HepG2 (cell line): ENCODE measurements at regions not wholly inside any gene's neighbourhood (a gene's known extent, or its start where the extent isn't known, plus 50 kb on each side); places are given as distances from the start of the nearest gene placed in this dataset.

Experiments used
- KIAA2018 ChIP-seq: sonication (generic); formaldehyde crosslinking; IDR thresholded peaks from 2 replicates; pipeline ENCODE4 v1.5.0; 2020; ENCODE audit warnings: mild to moderate bottlenecking, missing genetic modification reagents, borderline replicate concordance
- MNT ChIP-seq: fragments of 450-650 bp; IDR thresholded peaks from 2 replicates; pipeline ENCODE4 v1.6.1; 2016
- MXI1 ChIP-seq: IDR thresholded peaks from 3 replicates; pipeline ENCODE4 v1.6.1; 2012; ENCODE audit warnings: low read depth, low read length, inconsistent platforms, borderline replicate concordance
- NR3C1 ChIP-seq: sonication (generic); formaldehyde crosslinking; IDR thresholded peaks from 2 replicates; pipeline ENCODE4 v1.4.0; 2020; ENCODE audit warnings: missing genetic modification reagents
- RFX3 ChIP-seq: IDR thresholded peaks from 2 replicates; pipeline ENCODE4 v1.6.1; 2016; ENCODE audit warnings: missing biosample characterization, missing genetic modification reagents
- ZBTB43 ChIP-seq: sonication (generic); formaldehyde crosslinking; conservative IDR thresholded peaks from 2 replicates; pipeline ENCODE4 v1.4.0; 2020; ENCODE audit warnings: missing genetic modification reagents
- ZC3H4 ChIP-seq: sonication (generic); formaldehyde crosslinking; IDR thresholded peaks from 2 replicates; pipeline ENCODE4 v1.4.0; 2020; ENCODE audit warnings: missing genetic modification reagents, borderline replicate concordance
- ZUFSP ChIP-seq: sonication (generic); formaldehyde crosslinking; IDR thresholded peaks from 2 replicates; pipeline ENCODE4 v1.9.0; 2021; ENCODE audit warnings: missing genetic modification reagents, mild to moderate bottlenecking, borderline replicate concordance

GRCh38 chr14:31968956-31969698 lies 108.0 kb upstream of the ARHGAP5 start:
- no peak for TF ChIP-seq ZUFSP (CRISPR knock-in tag)
- no peak for TF ChIP-seq ZBTB43 (CRISPR knock-in tag)
- no peak for TF ChIP-seq NR3C1 (CRISPR knock-in tag)
- TF ChIP-seq ZC3H4 (CRISPR knock-in tag): no peak
- TF ChIP-seq MNT: no peak
- TF ChIP-seq MXI1: no peak
- TF ChIP-seq KIAA2018 (CRISPR knock-in tag): no peak
- TF ChIP-seq RFX3: peak; percentile 50; the same call in 1 of the 2 replicates
